GM12878 (cell line): ENCODE measurements at regions not wholly inside any gene's neighbourhood (a gene's known extent, or its start where the extent isn't known, plus 50 kb on each side); places are given as distances from the start of the nearest gene placed in this dataset.
A peak's percentile ranks its signal among the peaks of the same experiment; 100 is the strongest.

Source experiments
- ATAC-seq: fragments of 200-7000 bp; cut with Tn5 transposase; 3 replicates; pipeline ENCODE4 v1.9.1; 2020; ENCODE audit warnings: mild to moderate bottlenecking, moderate library complexity
- BruUV-seq: library from RNA; stranded (reverse); fragments of 400-500 nt; replicated peaks from 2 replicates; lab custom pipeline; 2021; lab: Mats Ljungman, UMichigan
- CTCF ChIA-PET: fragments of 300-600 bp; sonication (Branson Sonifier 250); formaldehyde crosslinking; extraction: SDS; loops from one replicate; lab custom pipeline; 2021; ENCODE audit warnings: inconsistent platforms; lab: Yijun Ruan, JAX
- POLR2A ChIA-PET: fragments of 350-600 bp; formaldehyde crosslinking; extraction: SDS; loops from one replicate; lab custom pipeline; 2021; ENCODE audit warnings: inconsistent platforms; lab: Charles Lee
- RAD21 ChIA-PET: fragments of 300-600 bp; sonication (Branson Sonifier 250); formaldehyde crosslinking; loops from one replicate; lab custom pipeline; 2023; ENCODE audit warnings: antibody characterized with exemption; ENCODE audit not compliant: unreplicated experiment; lab: Charles Lee
- SMC1A ChIA-PET: fragments of 300-600 bp; sonication (Branson Sonifier 250); formaldehyde crosslinking; loops from one replicate; lab custom pipeline; 2023; ENCODE audit not compliant: unreplicated experiment, uncharacterized antibody; lab: Charles Lee
- DNase-seq: peaks from one replicate; pipeline ENCODE4 v3.0.0-alpha.2; 2011; ENCODE audit warnings: low read depth, low spot score
- FAIRE-seq: peaks from 3 replicates; lab custom pipeline; 2011; peaks lifted over from hg19 to GRCh38; lab: Jason Lieb, UNC
- H2AFZ ChIP-seq: 2 replicates; pipeline ENCODE4 v1.6.0; 2011; ENCODE audit warnings: low read depth, low read length, control low read depth; ENCODE audit not compliant: control insufficient read depth
- H3K27ac ChIP-seq: 2 replicates; pipeline ENCODE4 v1.5.1; 2011; ENCODE audit warnings: control low read depth; ENCODE audit not compliant: control insufficient read depth, insufficient read depth
- H3K27me3 ChIP-seq, 2 experiments: replicated peaks in 1 of 2; 2 replicates each; pipeline versions ENCODE4 v1.6.0 to v1.6.1; 2011; ENCODE audit warnings: low read length in 1 of 2; ENCODE audit not compliant: control insufficient read depth in 2 of 2, insufficient read depth in 2 of 2
- H3K36me3 ChIP-seq, 2 experiments: 2 replicates each; pipeline ENCODE4 v1.5.1; 2011; ENCODE audit warnings: low read length in 1 of 2; ENCODE audit not compliant: control insufficient read depth in 2 of 2, insufficient read depth in 2 of 2
- H3K4me1 ChIP-seq: 2 replicates; pipeline ENCODE4 v1.6.1; 2011; ENCODE audit warnings: mild to moderate bottlenecking, low read length, moderate library complexity, mixed read lengths; ENCODE audit not compliant: control insufficient read depth, insufficient read depth
- H3K4me2 ChIP-seq: 2 replicates; pipeline ENCODE4 v1.6.0; 2011; ENCODE audit warnings: control low read depth; ENCODE audit not compliant: control insufficient read depth, insufficient read depth
- H3K4me3 ChIP-seq: fragments of 200-600 bp; sonication (generic); 2 replicates; pipeline ENCODE4 v1.5.1; 2016
- H3K79me2 ChIP-seq: 2 replicates; pipeline ENCODE4 v1.6.0; 2011; ENCODE audit warnings: low read length; ENCODE audit not compliant: control insufficient read depth, insufficient read depth
- H3K9ac ChIP-seq: 2 replicates; pipeline ENCODE4 v1.8.0; 2011; ENCODE audit warnings: low read length, control low read depth, mixed read lengths; ENCODE audit not compliant: control insufficient read depth, insufficient read depth
- H3K9me3 ChIP-seq: replicated peaks from 3 replicates; pipeline ENCODE4 v1.5.1; 2011; ENCODE audit warnings: mild to moderate bottlenecking, low read length; ENCODE audit not compliant: control insufficient read depth, insufficient read depth
- H4K20me1 ChIP-seq: 2 replicates; pipeline ENCODE4 v1.6.0; 2011; ENCODE audit not compliant: control insufficient read depth, insufficient read depth
- ATF7 ChIP-seq: fragments of 450-650 bp; IDR thresholded peaks from 2 replicates; pipeline ENCODE4 v1.6.1; 2016; ENCODE audit warnings: low read depth, mild to moderate bottlenecking
- BACH1 ChIP-seq: fragments of 450-650 bp; IDR thresholded peaks from 2 replicates; pipeline ENCODE4 v1.6.1; 2017; ENCODE audit warnings: mild to moderate bottlenecking, borderline replicate concordance
- BRCA1 ChIP-seq: IDR thresholded peaks from 2 replicates; pipeline ENCODE4 v1.6.1; 2011; ENCODE audit warnings: low read depth, low read length, improper control_type of control experiment
- EGR1 ChIP-seq, 2 experiments: IDR thresholded peaks; 1 replicate in 1 of 2; 2 replicates in 1 of 2; pipeline ENCODE4 v1.6.1; 2011 to 2012; ENCODE audit warnings: low read depth in 2 of 2, low read length in 2 of 2, borderline replicate concordance in 1 of 2, mild to moderate bottlenecking in 1 of 2, moderate library complexity in 1 of 2
- ELK1 ChIP-seq: IDR thresholded peaks from 2 replicates; pipeline ENCODE4 v1.6.1; 2012; ENCODE audit warnings: low read depth, low read length, improper control_type of control experiment
- EZH2 ChIP-seq: IDR thresholded peaks from 2 replicates; pipeline ENCODE4 v1.6.1; 2012; ENCODE audit warnings: low read depth, mild to moderate bottlenecking, control low read depth, inconsistent platforms, low read length, borderline replicate concordance; ENCODE audit not compliant: control insufficient read depth
- GABPA ChIP-seq: IDR thresholded peaks from 2 replicates; pipeline ENCODE4 v1.6.1; 2014; ENCODE audit warnings: antibody characterized with exemption, low read depth, mild to moderate bottlenecking, inconsistent platforms
- HDAC6 ChIP-seq: fragments of 200-600 bp; sonication (generic); IDR thresholded peaks from one replicate; pipeline ENCODE4 v1.8.0; 2017; ENCODE audit warnings: antibody characterized with exemption; ENCODE audit not compliant: unreplicated experiment
- IRF4 ChIP-seq: IDR thresholded peaks from 2 replicates; pipeline ENCODE4 v1.6.1; 2011; ENCODE audit warnings: low read depth, low read length
- NR2F1 ChIP-seq: fragments of 450-650 bp; conservative IDR thresholded peaks from 2 replicates; pipeline ENCODE4 v1.6.1; 2017; ENCODE audit warnings: mild to moderate bottlenecking
- PML ChIP-seq: IDR thresholded peaks from 2 replicates; pipeline ENCODE4 v1.6.1; 2012; ENCODE audit warnings: low read length, inconsistent platforms
- RBBP5 ChIP-seq: fragments of 200-600 bp; sonication (generic); conservative IDR thresholded peaks from 2 replicates; pipeline ENCODE4 v1.6.1; 2016
- SIX5 ChIP-seq: IDR thresholded peaks from 2 replicates; pipeline ENCODE4 v1.6.1; 2011; ENCODE audit warnings: mild to moderate bottlenecking, low read depth, low read length, moderate library complexity; ENCODE audit not compliant: severe bottlenecking
- TAF1 ChIP-seq: IDR thresholded peaks from 2 replicates; pipeline ENCODE4 v1.6.1; 2011; ENCODE audit warnings: mild to moderate bottlenecking, low read depth, low read length, borderline replicate concordance
- TCF7 ChIP-seq: IDR thresholded peaks from 2 replicates; pipeline ENCODE4 v1.6.1; 2014; ENCODE audit warnings: antibody characterized with exemption, borderline replicate concordance
- ZBED1 ChIP-seq: IDR thresholded peaks from 2 replicates; pipeline ENCODE4 v1.6.1; 2016; ENCODE audit warnings: borderline replicate concordance
- WGBS: methylation state at CpG from one replicate; pipeline ENCODE4 v1.1.6; 2016; ENCODE audit warnings: low lambda C conversion rate; ENCODE audit not compliant: insufficient replicate concordance, insufficient coverage; ENCODE audit errors: missing lambda C conversion rate; 5-methylcytosine and 5-hydroxymethylcytosine counted together
- in situ Hi-C: fragments of 300-500 bp; cut with MboI; formaldehyde crosslinking; loops from 9 replicates; pipeline ENCODE4 v1.14.3; 2018; ENCODE audit warnings: mixed read lengths
- intact Hi-C: fragments of 100-400 bp; cut with micrococcal nuclease; formaldehyde crosslinking; loops from one replicate; pipeline ENCODE4 v1.14.2; 2022; ENCODE audit not compliant: unreplicated experiment

GRCh38 chr6:113495521-113495920, 361.6 kb upstream of the MARCKS start:
- FAIRE-seq: peak; percentile 18
- H3K79me2 ChIP-seq: no peaks in the 10 kb centered on the region
- no peaks in the 10 kb centered on the region for H4K20me1 ChIP-seq
- H3K9ac ChIP-seq: no peak overlapping the region
- CTCF ChIA-PET: no interaction called here
- TF ChIP-seq TCF7 (no peak), BRCA1 (no peak), ATF7 (peak; percentile 48), ELK1 (no peak)
- ATAC-seq: 0 out of 3 replicates have a peak, but pooled peaks have one; percentile 22
- intact Hi-C loops (no loop called here), in situ Hi-C loops (no loop called here)
- no peak overlapping the region for H2AFZ ChIP-seq
- WGBS: 96% methylated on average over 1 of the region's 1 CpG
- H3K9me3 ChIP-seq: no peaks in the 10 kb centered on the region
- RAD21 ChIA-PET: no interaction called here
- no TSS peak for BruUV-seq
- no peak overlapping the region for H3K4me2 ChIP-seq
- DNase-seq: no peak
- H3K27me3 ChIP-seq: no peaks in the 10 kb centered on the region
- H3K36me3 ChIP-seq: no peaks in the 10 kb centered on the region
- POLR2A ChIA-PET: no interaction called here
- H3K4me3 ChIP-seq: no peak overlapping the region
- no peaks in the 10 kb centered on the region for H3K4me1 ChIP-seq
- SMC1A ChIA-PET: no interaction called here
- no peak overlapping the region for H3K27ac ChIP-seq

GRCh38 chr6:113496166-113496565, 361.0 kb upstream of the MARCKS start:
- no peak overlapping the region for H3K27ac ChIP-seq
- H3K4me1 ChIP-seq: no peaks in the 10 kb centered on the region
- no peaks in the 10 kb centered on the region for H3K9me3 ChIP-seq
- H2AFZ ChIP-seq: no peak overlapping the region
- H3K36me3 ChIP-seq: no peaks in the 10 kb centered on the region
- BruUV-seq: no TSS peak
- in situ Hi-C loops (no loop called here), intact Hi-C loops (no loop called here)
- H3K4me2 ChIP-seq: no peak overlapping the region
- H3K27me3 ChIP-seq: no peaks in the 10 kb centered on the region
- H3K9ac ChIP-seq: no peak overlapping the region
- ChIA-PET POLR2A (no interaction called here), RAD21 (no interaction called here), CTCF (no interaction called here), SMC1A (no interaction called here)
- DNase-seq (no peak), FAIRE-seq (no peak), ATAC-seq (no peak)
- no peak overlapping the region for H3K4me3 ChIP-seq
- no peaks in the 10 kb centered on the region for H4K20me1 ChIP-seq
- 60% methylated on average over 4 of the region's 4 CpGs for WGBS
- no peaks in the 10 kb centered on the region for H3K79me2 ChIP-seq
- TF ChIP-seq HDAC6: no peak
- TF ChIP-seq BACH1: no peak
- TF ChIP-seq PML: no peak
- no peak for TF ChIP-seq IRF4
- no peak for TF ChIP-seq GABPA
- TF ChIP-seq TAF1: no peak
- TF ChIP-seq RBBP5: no peak
- TF ChIP-seq NR2F1: no peak
- TF ChIP-seq SIX5: no peak
- no peak for TF ChIP-seq EZH2
- TF ChIP-seq EGR1 (IDR thresholded peaks at IDR 0.05; ENCODE audit: borderline replicate concordance in 1 of 2, low read depth in 2 of 2, low read length in 2 of 2): no peak
- no peak for TF ChIP-seq ZBED1
- TF ChIP-seq, all 136 proteins: peak for 0
